Type B pancreatic cell (in vitro differentiated cells): ENCODE measurements at regions not wholly inside any gene's neighbourhood (a gene's known extent, or its start where the extent isn't known, plus 50 kb on each side); places are given as distances from the start of the nearest gene placed in this dataset.

Experiments
- DNase-seq: peaks from one replicate; pipeline ENCODE4 v3.0.0; 2021; ENCODE audit warnings: mixed read lengths; ENCODE audit not compliant: unreplicated experiment; ENCODE audit errors: extremely low spot score
- H3K27ac Mint-ChIP-seq: 2 replicates; pipeline ENCODE4 v1.8.0; 2021; ENCODE audit warnings: mild to moderate bottlenecking, mixed read lengths
- H3K27me3 Mint-ChIP-seq: 2 replicates; pipeline ENCODE4 v1.8.0; 2021; ENCODE audit warnings: mixed read lengths
- H3K36me3 Mint-ChIP-seq: 2 replicates; pipeline ENCODE4 v1.8.0; 2021; ENCODE audit warnings: mixed read lengths
- H3K4me1 Mint-ChIP-seq: one replicate; pipeline ENCODE4 v1.8.0; 2021; ENCODE audit warnings: mixed read lengths; ENCODE audit not compliant: unreplicated experiment
- H3K4me3 Mint-ChIP-seq: 2 replicates; pipeline ENCODE4 v1.8.0; 2021; ENCODE audit warnings: mild to moderate bottlenecking, mixed read lengths
- H3K9me3 Mint-ChIP-seq: 2 replicates; pipeline ENCODE4 v1.8.0; 2021; ENCODE audit warnings: mixed read lengths
- CTCF ChIP-seq: fragments of 200-600 bp; sonication (generic); conservative IDR thresholded peaks from 2 replicates; pipeline ENCODE4 v1.5.0; 2021; ENCODE audit warnings: antibody characterized with exemption, mild to moderate bottlenecking

GRCh38 chr12:104844123-104844522 is 114.0 kb downstream of the SLC41A2 start:
- Mint-ChIP-seq H3K4me3 (no peak overlapping the region), H3K4me1 (no peaks in the 10 kb centered on the region), H3K27ac (no peak overlapping the region), H3K36me3 (no peaks in the 10 kb centered on the region), H3K27me3 (no peaks in the 10 kb centered on the region), H3K9me3 (no peaks in the 10 kb centered on the region)
- no peak for DNase-seq
- no peak for TF ChIP-seq CTCF

GRCh38 chr12:104840262-104840661 is 117.8 kb downstream of the SLC41A2 start:
- Mint-ChIP-seq H3K9me3 (no peaks in the 10 kb centered on the region), H3K27ac (no peak overlapping the region), H3K4me1 (no peaks in the 10 kb centered on the region), H3K4me3 (no peak overlapping the region), H3K36me3 (no peaks in the 10 kb centered on the region), H3K27me3 (no peaks in the 10 kb centered on the region)
- DNase-seq = no peak
- no peak for TF ChIP-seq CTCF

- Mint-ChIP-seq H3K9me3 (no peaks in the 10 kb centered on the region), H3K4me1 (no peaks in the 10 kb centered on the region), H3K36me3 (no peaks in the 10 kb centered on the region), H3K27me3 (no peaks in the 10 kb centered on the region), H3K27ac (no peak overlapping the region), H3K4me3 (no peak overlapping the region)
- TF ChIP-seq CTCF = no peak
- no peak for DNase-seq
Observed at GRCh38 chr12:104835317-104835716, 122.8 kb downstream of the SLC41A2 start.

- no peak for DNase-seq
Observed at GRCh38 chr12:104834607-104835006, 123.5 kb downstream of the SLC41A2 start.

GRCh38 chr12:104833756-104834155 is 124.3 kb downstream of the SLC41A2 start:
- no peak for TF ChIP-seq CTCF
- Mint-ChIP-seq H3K4me1 (no peaks in the 10 kb centered on the region), H3K27ac (no peak overlapping the region), H3K4me3 (no peak overlapping the region), H3K36me3 (no peaks in the 10 kb centered on the region), H3K9me3 (no peaks in the 10 kb centered on the region), H3K27me3 (no peaks in the 10 kb centered on the region)
- no peak for DNase-seq

More at GRCh38 chr12:104834607-104835006, 123.5 kb downstream of the SLC41A2 start:
- Mint-ChIP-seq H3K36me3 (no peaks in the 10 kb centered on the region), H3K4me1 (no peaks in the 10 kb centered on the region), H3K27ac (no peak overlapping the region), H3K4me3 (no peak overlapping the region), H3K27me3 (no peaks in the 10 kb centered on the region), H3K9me3 (no peaks in the 10 kb centered on the region)
- no peak for TF ChIP-seq CTCF

- no peak overlapping the region for H3K27ac Mint-ChIP-seq
- DNase-seq = no peak
- no peak overlapping the region for H3K4me3 Mint-ChIP-seq
- no peaks in the 10 kb centered on the region for H3K4me1 Mint-ChIP-seq
- no peak for TF ChIP-seq CTCF
- H3K9me3 Mint-ChIP-seq = peaks cover 9% of the 10 kb centered on the region
- no peaks in the 10 kb centered on the region for H3K27me3 Mint-ChIP-seq
- H3K36me3 Mint-ChIP-seq = no peaks in the 10 kb centered on the region
Observed at GRCh38 chr12:104828015-104828414, 130.1 kb downstream of the SLC41A2 start.
